ENCODE measurements at regions not wholly inside any gene's neighbourhood (a gene's known extent, or its start where the extent isn't known, plus 50 kb on each side); places are given as distances from the start of the nearest gene placed in this dataset.

GRCh38 chr18:24954341-24954740 is 397.6 kb downstream of the ZNF521 start:
- DNase-seq: no peak

- no peak for DNase-seq
Observed at GRCh38 chr18:24958001-24958400, 394.0 kb downstream of the ZNF521 start.

GRCh38 chr18:24959051-24959476 is 392.9 kb downstream of the ZNF521 start:
- DNase-seq: no peak

- no peak for DNase-seq
Observed at GRCh38 chr18:24964216-24964615, 387.8 kb downstream of the ZNF521 start.

- no peak for DNase-seq
Observed at GRCh38 chr18:24968238-24968775, 383.7 kb downstream of the ZNF521 start.

GRCh38 chr18:24972577-24972976 is 379.4 kb downstream of the ZNF521 start:
- no peak for DNase-seq

GRCh38 chr18:24974431-24974830 is 377.5 kb downstream of the ZNF521 start:
- DNase-seq: no peak

- no peak for DNase-seq
Observed at GRCh38 chr18:24975496-24976372, 376.2 kb downstream of the ZNF521 start.

- no peak for DNase-seq
Observed at GRCh38 chr18:24976502-24976901, 375.5 kb downstream of the ZNF521 start.

GRCh38 chr18:24979235-24979634 is 372.7 kb downstream of the ZNF521 start:
- DNase-seq: no peak

GRCh38 chr18:24982831-24983230 is 369.1 kb downstream of the ZNF521 start:
- no peak for DNase-seq

- DNase-seq: no peak
Observed at GRCh38 chr18:24983566-24984139, 368.3 kb downstream of the ZNF521 start.

- DNase-seq: no peak
Observed at GRCh38 chr18:24985586-24985985, 366.4 kb downstream of the ZNF521 start.

- no peak for DNase-seq
Observed at GRCh38 chr18:24986666-24987302, 365.2 kb downstream of the ZNF521 start.

- no peak for DNase-seq
Observed at GRCh38 chr18:24987303-24988252, 364.4 kb downstream of the ZNF521 start.

GRCh38 chr18:24988253-24988840 is 363.6 kb downstream of the ZNF521 start:
- no peak for DNase-seq

- DNase-seq: no peak
Observed at GRCh38 chr18:24989760-24990593, 362.0 kb downstream of the ZNF521 start.

- DNase-seq: no peak
Observed at GRCh38 chr18:24990671-24991134, 361.3 kb downstream of the ZNF521 start.

- DNase-seq: no peak
Observed at GRCh38 chr18:24991141-24992060, 360.6 kb downstream of the ZNF521 start.

GRCh38 chr18:24992491-24992890 is 359.5 kb downstream of the ZNF521 start:
- DNase-seq: no peak
